H54 (cell line): ENCODE measurements at regions not wholly inside any gene's neighbourhood (a gene's known extent, or its start where the extent isn't known, plus 50 kb on each side); places are given as distances from the start of the nearest gene placed in this dataset.
"Not testable (repeated sequence)": the region's sequence is repeated elsewhere in the genome, so short reads cannot be mapped to it uniquely, and the experiment has no call there.

Source experiments
- DNase-seq: peaks from one replicate; pipeline ENCODE4 v3.0.0; 2011; ENCODE audit warnings: low spot score, mixed read lengths; ENCODE audit not compliant: insufficient read length
- FAIRE-seq: peaks from 3 replicates; lab custom pipeline; 2011; peaks lifted over from hg19 to GRCh38; lab: Jason Lieb, UNC
- POLR2A ChIP-seq: IDR thresholded peaks from 2 replicates; pipeline ENCODE4 v1.6.1; 2011; ENCODE audit warnings: low read depth, mild to moderate bottlenecking, low read length

- TF ChIP-seq POLR2A: no peak
- FAIRE-seq: no peak
- DNase-seq: no peak
Measured at GRCh38 chr5:173496883-173497255, 119.6 kb downstream of the BOD1 start.

- FAIRE-seq: no peak
Measured at GRCh38 chr5:173496129-173496882, 120.1 kb downstream of the BOD1 start.

GRCh38 chr5:173495225-173495904 is 121.1 kb downstream of the BOD1 start:
- DNase-seq: no peak
- TF ChIP-seq POLR2A: no peak
- FAIRE-seq: no peak

More at GRCh38 chr5:173496129-173496882, 120.1 kb downstream of the BOD1 start:
- TF ChIP-seq POLR2A: no peak
- no peak for DNase-seq

DNA sequence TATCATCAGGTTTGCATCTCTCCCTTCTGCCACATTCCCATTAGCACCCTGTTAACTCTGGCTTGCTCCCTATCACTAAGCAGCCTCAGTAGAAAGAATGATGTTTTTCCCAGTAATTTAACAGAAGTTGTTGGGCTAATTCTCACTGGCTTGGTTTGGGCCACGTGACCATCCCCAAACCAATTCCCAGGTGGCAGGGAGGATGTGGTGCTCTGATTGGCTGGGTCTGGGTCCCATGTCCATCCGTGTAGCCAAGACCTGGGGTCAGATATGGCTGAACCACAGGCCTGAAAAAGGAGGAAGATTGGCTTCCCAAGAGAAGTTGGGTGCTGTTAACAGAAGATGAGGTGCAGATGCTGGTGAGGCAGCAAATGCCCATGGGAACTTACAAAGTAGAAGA is 122.0 kb downstream of the BOD1 start:
- FAIRE-seq (no peak), DNase-seq (no peak)
- no peak for TF ChIP-seq POLR2A

GRCh38 chr5:173493846-173494245 is 122.6 kb downstream of the BOD1 start:
- no peak for DNase-seq
- no peak for FAIRE-seq
- no peak for TF ChIP-seq POLR2A

GRCh38 chr5:173493040-173493439 is 123.4 kb downstream of the BOD1 start:
- TF ChIP-seq POLR2A: no peak
- FAIRE-seq: no peak
- DNase-seq: no peak

DNA sequence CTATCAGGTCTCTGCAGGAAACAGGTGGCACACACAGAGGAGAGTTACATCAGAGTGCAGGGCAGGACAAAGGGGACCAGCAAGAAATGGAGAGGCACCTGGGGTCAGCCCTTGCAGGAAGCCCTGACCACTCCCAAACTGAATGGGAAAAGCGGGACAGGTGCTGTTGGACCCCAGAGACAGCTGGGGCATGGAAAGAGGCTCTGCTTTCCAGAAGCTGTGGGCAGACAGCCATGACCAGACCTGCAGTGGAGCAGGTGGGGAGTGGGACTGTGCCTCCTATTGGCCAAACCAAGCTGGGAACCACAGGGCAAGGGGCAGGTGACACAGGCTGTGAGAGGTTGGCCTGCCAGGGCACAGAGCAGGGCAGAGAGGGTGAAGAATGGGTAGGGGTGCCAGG is 125.8 kb downstream of the BOD1 start:
- FAIRE-seq (no peak), DNase-seq (no peak)
- no peak for TF ChIP-seq POLR2A

GRCh38 chr5:173488144-173488543 is 128.3 kb downstream of the BOD1 start:
- DNase-seq: no peak
- TF ChIP-seq POLR2A: no peak
- no peak for FAIRE-seq

DNA sequence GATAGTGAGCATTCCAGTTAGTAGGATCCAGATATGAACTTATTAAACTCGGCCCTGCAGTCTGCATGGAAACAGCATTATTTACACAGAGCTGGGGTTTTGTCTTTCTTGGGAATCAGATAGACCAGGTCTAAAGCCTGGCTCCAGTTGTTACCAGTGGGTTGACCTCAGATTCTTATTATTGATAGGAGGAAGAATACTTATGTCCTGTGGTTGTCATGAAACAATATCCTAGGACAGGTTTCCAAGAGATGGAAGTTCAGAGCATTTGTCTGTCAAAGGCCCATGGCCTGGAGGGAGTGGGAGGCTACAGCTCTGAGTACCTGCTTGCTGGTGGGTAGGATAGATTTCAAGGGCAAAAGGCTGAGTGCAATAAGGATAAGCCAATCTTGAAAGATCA is 129.2 kb downstream of the BOD1 start:
- no peak for TF ChIP-seq POLR2A
- DNase-seq: no peak
- FAIRE-seq: no peak

DNA sequence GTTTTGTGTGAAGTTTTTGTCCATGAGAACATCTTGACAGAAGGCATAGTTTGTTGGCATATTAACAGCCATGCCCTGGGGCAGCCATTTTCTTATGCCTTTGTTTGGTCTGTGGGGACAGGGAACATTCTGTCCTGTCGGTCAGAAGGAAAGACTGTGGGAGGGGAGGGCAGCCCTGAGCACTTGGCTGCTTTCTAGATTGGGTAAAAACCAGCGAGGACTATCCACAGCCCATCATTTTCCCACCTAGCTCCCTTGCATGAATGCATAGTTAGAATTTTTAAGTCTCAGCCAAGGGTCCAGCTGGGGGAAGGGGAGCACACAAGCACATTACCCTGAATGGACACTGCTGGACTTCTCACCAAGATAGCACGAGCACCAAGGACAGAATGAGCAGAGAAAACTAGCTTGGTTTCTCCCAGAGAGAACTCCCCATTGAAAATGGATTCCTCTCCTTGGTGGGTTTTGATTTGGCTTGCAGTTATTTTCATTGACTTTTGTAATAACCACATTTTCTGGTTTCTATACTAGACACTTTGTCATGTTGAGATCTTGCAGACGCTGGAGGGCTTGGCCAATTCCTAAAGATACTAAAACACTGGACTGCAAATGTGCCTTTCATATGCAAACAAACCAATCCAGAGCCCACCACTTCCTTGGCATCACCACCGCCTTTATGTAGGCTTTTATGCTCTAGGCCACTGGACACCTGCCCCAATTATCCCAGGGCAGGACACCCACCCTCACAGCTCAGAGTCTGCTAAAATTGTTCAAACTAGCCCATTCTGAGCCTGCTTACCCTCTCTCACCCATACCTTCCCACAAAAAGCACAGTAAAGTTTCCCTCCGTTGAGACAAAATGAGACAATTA is 129.9 kb downstream of the BOD1 start:
- TF ChIP-seq POLR2A: no peak
- no peak for DNase-seq
- FAIRE-seq: no peak

DNA sequence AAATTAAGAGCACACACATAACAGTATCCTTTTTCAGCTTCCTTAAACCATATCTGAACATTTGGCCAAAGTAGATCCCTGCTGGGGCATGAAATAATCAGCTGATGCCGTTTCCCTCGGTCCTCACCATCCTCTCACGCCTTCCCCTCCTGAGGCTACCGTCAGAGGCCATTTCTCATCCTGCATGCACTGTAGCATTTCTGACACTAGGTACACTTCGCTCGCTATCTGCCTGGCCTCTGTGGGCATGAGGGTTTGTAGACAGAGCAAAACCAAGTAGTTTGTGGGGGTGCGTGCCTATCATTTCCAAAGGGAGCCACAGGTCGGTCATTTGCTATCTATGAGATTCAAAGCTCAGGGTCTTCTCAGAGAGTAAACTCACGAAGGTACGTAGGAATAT is 131.9 kb downstream of the BOD1 start:
- no peak for TF ChIP-seq POLR2A
- DNase-seq (no peak), FAIRE-seq (no peak)

GRCh38 chr5:173483599-173483998 is 132.9 kb downstream of the BOD1 start:
- FAIRE-seq: not testable (repeated sequence)

GRCh38 chr5:173483160-173483559 is 133.3 kb downstream of the BOD1 start:
- DNase-seq (no peak), FAIRE-seq (no peak)
- TF ChIP-seq POLR2A: no peak

More at GRCh38 chr5:173483599-173483998, 132.9 kb downstream of the BOD1 start:
- DNase-seq: not testable (repeated sequence)

DNA sequence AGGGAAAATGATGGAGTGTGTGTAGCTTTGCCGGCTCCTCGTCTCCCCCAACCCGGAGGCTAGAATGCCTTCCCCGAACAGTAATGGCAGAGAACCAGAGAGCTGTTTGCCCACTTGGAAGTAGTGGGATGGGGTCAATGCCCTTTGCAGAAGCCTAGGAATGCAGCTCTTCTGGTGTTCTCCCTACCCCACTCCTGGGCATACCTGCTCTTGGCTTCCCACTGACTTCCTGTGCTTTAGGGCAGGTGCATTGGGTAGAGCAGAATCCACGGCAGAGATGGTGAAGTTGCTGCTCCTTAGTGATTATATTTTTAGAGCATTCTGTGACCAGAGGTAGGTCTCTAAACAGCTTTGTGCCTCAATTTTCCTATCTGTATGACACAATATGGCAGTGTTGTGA is 134.6 kb downstream of the BOD1 start:
- TF ChIP-seq POLR2A: no peak
- no peak for DNase-seq
- no peak for FAIRE-seq
